ENCODE measurements at regions not wholly inside any gene's neighbourhood (a gene's known extent, or its start where the extent isn't known, plus 50 kb on each side); places are given as distances from the start of the nearest gene placed in this dataset.
A peak's percentile ranks its signal among the peaks of the same experiment; 100 is the strongest.
"Not testable (repeated sequence)": the region's sequence is repeated elsewhere in the genome, so short reads cannot be mapped to it uniquely, and the experiment has no call there.

DNA sequence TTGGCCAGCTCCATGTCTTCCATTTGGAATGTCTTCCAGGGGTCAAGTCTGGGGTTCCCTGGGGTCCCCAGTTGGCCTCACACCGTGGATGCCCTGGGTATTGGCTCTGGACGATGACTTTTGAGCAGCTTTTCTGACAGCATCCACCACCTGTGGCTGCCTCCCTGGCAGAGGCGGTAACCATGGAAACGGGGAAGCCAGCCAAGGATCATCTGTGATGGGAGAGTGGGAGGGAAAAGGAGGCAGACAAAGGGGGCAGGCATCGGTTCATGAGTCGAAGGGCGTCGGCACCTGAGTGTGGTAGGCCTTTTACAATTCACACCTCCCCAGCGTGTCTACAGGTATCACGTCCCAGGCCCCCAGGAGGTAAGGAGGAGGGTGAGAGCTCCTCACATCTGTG is 152.2 kb downstream of the ASMT start:
- DNase-seq, result peak in 14 of 58 donors; percentile 0 to 50 (median 6)

DNA sequence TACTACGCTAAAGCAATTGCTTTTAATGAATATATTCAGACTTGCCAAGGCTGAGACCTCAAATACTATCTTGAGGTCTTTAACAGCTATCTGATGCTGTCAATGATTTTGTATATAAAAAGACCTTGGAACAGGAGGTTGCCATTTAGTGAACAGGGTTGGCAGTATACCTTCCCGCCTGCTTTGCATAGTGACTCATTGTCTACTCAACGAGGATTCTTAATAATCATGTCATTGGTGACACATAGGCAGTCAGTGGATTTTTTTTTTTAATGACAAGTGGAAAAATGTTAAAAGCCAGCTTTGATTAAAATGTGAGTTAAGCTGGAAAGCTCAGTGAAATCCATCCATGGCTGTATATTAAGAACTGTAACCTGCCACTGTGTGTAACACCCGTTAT is 164.0 kb downstream of the ASMT start:
- no peak for DNase-seq

DNA sequence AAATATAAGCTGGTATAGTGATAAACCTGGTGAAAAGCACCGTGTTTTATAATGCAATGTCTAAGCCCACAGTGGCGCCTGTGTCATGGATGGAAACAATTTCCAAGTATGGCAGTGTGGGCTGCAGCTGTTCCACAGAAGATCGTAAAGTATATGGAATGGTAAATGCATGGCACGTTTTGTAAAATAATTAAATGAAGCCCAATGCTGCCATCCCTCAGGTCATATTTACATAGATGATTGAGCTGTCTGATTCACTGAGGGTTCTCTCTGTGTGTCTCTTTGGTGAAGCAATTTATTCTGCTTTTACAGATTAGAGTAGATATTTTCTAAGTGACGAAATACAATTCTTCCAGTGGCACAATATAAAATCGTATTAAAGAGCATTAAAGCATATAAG is 164.8 kb downstream of the ASMT start:
- no peak for DNase-seq

DNA sequence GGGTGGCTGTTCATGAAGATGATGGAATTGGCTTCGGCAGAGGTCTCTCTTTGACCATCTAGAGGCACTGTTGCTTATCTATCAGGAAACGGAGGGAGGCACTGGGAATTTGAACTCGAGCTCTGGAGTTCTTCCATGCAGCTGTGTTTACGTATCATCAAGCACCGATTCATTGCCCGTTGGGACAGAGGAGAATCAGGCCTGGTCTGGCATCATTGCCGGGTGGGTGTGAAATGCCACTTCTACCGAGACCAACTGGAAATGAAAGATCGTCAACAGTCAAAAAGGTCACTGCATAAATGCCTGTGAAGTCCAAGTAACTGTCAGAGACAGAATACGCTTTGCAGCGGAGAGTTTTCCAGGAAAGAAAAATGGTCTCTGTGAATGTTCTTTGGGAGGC is 166.9 kb downstream of the ASMT start:
- DNase-seq, result peak in 3 of 58 donors; percentile 1 to 4 (median 3)

DNA sequence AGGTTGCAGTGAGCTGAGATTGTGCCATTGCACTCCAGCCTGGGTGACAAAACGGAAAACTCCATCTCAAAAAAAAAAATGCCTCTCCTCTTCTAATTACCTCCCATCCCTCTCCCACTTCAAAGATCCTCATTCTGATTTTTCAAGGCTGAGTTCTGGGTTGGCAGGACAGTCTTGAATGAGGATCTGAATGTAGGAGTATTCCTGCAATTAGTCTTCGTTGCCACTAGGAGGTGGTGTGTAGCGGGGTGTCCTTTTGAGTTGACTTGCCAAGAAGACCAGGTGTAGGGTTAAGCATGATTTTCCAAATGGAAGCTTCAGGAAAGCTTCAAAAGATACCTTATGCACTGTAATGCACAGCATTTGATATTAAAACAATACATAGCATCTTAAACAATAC is 169.9 kb downstream of the ASMT start:
- DNase-seq, result no peak

DNA sequence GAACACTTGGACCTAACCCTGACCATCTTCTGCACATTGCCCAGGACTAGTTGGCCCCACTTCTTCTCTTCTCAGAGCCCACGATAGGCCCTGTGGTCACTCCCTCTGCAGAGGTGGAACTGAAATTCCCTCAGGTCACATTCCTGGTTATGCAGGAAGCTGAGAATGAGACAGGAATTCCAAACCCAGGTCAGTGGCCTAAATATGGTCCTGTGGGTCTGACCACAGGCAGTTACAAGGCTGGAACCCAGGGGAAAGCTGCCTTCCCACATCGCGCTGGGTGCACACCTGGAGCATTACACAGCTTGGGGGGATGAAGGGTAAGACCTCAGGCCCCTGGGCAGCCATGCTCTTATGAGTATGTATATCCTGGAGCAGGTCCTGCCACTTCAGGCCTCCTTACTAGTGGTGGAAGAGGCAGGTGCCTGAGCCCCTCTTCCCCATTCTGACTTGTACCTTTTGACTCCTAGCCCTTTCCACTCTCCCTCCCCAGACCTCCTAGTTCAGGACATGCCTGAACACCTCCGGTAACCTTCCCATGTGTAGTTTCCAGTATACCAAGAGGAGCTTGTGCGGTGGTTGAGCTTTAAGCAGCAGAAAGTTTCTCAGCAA is 173.5 kb downstream of the ASMT start:
- no peak for DNase-seq

DNA sequence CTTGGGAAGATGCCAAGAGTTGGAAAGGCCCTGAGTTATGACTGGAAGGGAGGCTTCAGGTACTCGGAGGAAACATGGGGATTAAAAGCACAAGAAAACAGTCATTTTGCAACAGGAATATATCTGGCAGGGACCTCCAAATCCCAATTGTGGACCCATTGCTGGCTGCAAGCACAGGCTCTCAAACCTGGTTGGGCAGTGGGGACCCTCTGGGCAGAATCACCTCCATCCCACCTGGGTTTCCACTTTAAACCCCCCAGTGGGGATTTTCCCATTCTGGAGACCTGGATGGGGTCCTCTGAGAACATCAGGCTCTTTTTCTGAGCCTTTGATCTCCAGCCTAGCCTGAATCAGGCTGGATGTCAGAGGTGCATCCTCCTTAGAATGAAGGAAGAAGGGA is 177.8 kb downstream of the ASMT start:
- no peak for DNase-seq

DNA sequence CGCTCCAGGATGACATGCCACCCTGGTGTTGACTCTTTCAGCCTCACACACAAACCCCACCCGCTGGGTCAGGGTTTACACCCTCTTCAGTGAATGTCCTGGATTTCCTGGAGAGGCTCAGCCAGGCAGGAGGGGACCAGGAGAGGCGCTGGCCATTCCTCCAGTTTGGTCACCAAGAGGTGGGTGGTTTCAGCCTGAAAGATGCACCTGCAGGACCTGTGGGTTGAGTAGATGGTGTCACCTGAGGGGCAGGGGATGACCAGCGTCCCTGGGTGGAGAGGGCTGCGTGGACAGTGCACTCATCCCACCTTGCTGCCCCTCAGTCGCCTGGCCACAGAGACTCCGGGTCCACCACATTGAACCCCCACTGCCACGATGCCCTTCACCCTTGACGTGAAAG is 179.7 kb downstream of the ASMT start:
- no peak for DNase-seq

DNA sequence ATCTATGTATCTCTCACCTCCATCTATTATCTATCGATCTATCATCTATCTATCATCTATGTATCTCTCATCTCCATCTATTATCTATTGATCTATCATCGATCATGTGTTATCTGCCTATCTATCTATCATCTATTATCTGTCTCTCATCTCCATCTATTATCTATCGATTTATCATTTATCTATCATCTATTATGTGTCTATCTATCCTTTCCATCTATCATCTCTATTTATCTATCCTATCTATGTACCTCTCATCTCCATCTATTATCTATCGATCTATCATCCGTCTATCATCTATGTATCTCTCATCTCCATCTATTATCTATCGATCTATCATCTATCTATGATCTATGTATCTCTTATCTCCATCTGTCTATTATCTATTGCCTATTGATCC is 188.1 kb downstream of the ASMT start:
- no peak for DNase-seq

DNA sequence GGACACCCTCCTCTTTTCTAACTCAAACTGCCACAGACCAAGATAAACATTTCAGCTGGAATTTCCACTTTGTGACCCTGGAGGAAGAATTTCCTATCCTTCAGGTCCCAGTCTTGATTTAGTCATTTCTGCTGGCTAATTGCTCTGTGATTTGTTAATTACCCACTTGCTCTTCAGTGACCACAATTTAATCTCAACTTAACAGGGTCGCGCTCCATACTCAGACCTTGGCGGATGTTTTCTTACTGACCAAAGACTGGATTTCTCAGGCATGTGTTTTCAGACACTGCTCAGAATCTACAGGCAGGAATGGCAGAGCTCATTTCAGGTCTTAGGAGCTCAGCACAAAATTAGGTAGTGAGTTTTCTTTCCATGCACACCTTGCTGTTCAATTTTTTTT is 188.9 kb downstream of the ASMT start:
- no peak for DNase-seq

DNA sequence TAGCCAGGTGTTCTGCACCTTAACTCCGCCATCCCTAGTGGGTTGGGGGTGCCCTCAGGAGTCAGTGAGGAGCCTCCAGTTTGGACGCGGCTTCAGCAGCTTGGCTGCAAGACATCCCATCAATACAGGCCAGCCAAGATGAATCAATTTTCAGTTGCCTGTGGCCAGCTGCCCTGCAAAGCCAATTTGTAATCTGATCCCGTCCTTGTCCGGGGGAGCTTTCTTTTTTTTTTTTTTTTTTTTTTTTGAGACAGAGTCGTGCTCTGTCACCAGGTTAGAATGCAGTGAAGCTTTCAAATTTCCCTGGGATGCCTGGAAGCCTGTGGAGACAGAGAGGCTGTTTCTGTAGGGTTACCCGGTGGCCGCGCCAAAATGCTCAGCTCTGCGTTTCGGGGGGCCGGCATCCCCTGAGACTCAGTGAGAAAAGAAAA is 192.5 kb downstream of the ASMT start:
- DNase-seq, result peak in 3 of 58 donors; percentile 5 to 18 (median 16)

DNA sequence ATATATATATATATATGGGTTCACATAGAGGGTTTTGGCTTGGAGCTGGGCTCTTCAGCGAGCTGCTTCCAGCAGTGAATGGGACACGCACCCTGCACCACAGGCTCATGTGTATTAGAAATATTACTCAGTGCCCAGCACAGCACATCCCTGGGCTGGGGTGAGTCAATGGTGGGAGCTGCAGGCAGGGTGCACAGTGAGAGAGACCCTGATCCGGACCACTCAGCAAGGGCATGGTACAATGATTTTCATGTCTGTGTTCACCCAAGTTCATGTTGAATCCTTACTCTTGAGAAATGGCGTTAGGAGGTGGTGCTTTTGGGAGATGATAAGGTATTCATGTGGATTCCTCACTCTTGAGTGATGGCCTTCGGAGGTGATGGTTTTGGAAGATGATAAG is 194.7 kb downstream of the ASMT start:
- DNase-seq, result no peak

DNA sequence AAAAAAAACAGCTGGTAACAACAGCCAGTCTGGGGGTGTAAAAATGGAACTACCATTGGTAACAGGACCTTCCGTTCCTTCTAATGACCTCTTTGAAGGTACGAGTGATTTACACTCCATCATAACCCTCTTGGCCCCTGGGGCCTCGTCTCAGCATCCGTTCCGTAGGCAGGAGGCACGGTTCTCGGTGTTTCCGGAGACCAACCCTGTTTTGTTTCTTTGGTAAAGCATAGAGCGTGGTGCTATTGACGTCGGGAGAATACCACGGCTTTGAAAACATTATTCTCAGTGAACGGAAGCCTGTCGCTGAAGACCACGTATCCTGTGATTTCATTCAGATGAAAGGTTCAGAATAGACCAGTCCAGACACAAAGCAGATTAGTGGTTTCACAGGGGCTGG is 198.9 kb downstream of the ASMT start:
- no peak for DNase-seq

DNA sequence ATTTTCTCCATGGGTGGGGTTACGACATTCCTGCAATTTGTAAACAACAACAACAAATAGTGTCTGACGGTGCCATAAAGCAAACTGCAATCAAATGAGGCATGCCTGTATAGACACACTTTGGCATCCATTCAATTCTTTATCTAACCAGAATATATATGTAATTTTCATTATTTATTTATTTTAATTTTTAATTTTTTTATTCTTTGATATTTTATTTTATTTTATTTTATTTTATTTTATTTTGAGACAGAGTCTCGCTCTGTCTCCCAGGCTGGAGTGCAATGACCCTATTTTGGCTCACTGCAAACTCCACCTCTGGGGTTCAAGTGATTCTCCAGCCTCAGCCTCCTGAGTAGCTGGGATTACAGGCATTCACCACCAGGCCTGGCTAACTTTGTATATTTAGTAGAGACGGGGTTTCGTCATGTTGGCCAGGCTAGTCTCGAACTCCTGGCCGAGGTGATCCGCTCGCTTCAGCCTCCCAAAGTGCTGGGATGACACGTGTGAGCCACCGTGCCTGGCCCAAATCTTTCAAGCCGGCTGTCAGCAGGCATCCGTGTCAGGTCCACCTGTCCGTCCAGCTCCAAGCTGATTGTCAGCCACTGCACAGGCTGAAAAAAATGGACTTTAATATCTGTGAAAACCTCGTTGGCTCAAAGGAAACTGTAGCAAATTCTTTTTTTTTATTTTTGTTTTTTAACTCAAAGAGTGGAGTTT is 200.8 kb downstream of the ASMT start:
- DNase-seq, result no peak

DNA sequence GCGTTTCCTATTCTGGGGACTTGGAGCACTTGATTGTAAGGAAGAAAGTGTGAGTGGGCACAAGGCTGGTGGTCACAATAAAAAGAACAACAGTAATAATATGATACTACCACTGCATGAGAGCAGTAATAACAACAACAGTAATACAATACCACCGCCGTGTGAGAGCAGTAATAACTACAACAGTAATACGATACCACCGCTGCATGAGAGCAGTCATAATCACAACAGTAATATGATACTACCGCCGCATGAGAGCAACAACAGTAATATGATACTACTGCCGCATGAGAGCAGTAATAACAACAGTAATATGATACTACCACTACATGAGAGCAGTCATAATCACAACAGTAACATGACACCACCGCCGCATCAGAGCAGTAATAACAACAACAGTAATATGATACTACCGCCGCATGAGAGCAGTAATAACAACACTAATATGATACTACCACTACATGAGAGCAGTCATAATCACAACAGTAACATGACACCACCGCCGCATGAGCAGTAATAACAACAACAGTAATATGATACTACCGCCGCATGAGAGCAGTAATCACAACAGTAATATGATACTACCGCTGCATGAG is 201.6 kb downstream of the ASMT start:
- not testable (repeated sequence) for DNase-seq

DNA sequence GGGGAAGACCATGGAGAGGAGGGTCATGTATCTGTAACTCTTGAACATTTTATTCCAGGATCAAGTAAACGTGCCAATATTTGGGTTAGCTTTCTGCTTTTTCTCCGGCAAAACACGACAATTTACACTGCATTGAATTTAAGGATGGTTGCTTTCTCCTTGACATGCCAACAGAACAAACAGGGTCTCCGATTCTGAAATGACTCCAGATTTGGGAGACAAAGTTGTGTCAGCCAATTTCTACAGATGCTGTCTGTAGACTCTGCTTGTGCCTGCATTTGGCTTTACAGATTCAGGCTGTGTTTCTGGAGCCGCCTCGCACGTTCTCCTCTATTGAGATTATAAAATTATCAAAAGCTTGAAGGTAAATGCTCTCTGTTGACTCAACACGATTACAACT is 207.0 kb downstream of the ASMT start:
- no peak for DNase-seq

DNA sequence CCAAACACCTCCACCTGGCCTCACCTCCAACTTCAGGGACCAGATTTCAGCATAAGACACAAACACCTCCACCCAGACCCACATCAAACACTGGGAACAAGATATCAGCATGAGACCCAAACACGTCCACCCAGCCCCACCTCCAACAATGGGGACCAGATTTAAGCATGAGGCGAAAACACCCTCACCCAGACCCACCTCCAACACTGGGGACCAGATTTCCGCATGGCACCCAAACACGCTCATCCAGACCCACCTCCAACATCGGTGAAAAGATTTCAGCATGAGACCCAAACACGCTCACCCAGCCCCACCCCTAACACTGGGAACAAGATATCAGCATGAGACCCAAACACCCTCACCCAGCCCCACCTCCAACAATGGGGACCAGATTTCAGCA is 210.0 kb downstream of the ASMT start:
- DNase-seq, result no peak

DNA sequence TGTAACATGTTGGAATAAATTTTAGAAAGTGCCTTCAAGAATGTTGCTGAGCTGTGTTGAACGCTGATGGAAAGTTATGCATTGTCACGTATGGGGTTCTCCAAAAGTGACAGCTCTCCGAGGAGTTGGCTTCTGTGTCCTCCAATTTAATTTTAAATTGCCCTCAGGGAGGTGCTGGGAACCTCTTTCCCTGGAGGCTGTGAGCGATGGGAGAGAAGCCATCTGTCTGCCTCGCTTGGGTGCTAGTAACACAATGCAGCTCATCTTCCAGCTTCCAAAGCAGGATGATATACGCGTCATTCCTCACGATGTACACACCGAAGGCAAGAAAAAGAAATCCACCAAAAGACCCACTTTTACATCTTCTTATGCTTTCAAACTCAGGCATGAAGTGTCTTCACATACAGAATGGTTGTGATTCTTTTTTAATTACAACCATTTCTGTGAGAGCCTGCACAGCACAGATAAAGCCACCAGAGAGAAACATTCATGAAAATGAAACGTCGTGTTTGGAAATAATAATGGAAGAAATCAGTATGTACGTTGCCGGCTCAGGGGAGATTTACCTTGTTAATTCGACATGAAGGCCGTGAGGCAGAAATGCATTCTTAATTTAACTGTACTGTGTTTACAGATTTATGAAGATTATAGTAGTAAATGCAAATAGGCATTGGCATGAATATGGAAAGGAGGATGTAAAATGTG is 218.9 kb downstream of the ASMT start:
- peak in 1 of 58 donors; percentile 1 for DNase-seq

DNA sequence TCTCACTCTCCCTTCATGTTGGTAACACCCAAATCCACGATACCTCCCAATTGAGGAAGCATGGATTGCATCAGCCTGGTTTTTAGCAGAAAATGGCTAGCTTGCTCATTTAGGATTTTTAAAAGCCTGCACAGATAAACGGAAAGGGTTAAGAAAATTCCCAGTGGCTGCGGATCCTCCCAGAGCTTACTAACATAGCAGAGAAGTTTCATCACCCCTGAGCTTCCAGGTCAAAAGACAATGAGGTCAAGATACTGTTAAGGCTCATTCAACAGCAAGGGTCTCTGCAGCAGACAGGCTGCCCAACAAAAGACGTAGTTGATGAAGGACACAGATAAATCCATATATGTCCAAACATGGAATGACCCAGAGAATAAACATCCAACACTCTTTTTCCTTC is 220.2 kb downstream of the ASMT start:
- DNase-seq, result no peak

DNA sequence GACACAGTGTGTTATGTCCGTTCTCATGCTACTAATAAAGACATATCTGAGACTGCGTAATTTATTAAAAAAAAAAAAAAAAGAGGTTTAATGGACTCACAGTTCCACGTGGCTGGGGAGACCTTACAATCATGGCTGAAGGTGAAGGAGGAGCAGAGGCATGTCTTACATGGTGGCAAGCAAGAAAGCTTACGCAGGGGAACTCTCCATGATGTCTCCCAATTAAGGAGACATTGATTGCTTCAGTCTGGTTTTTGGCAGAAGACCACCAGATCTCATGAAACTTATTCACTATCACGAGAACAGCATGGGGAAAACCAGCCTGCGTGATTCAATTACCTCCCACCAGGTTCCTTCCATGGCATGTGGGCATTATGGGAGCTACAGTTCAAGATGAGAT is 221.8 kb downstream of the ASMT start:
- DNase-seq, result no peak

DNA sequence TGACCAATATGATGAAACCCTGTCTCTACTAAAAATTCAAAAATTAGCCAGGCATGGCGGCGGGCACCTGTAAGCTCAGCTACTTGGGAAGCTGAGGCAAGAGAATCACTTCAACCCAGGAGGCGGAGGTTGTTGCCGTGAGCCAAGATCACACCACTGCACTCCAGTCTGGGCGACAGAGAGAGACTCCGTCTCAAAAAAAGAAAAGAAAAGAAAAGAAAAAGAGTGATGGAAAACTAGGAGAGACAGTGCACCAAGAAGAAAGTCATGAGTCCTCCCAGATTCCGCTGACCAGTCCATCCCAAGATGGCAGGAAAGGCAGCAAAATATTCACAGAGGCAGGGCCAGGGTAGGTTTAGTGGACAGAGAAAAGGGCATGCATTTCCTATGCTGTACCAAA is 226.9 kb downstream of the ASMT start:
- DNase-seq, result no peak

DNA sequence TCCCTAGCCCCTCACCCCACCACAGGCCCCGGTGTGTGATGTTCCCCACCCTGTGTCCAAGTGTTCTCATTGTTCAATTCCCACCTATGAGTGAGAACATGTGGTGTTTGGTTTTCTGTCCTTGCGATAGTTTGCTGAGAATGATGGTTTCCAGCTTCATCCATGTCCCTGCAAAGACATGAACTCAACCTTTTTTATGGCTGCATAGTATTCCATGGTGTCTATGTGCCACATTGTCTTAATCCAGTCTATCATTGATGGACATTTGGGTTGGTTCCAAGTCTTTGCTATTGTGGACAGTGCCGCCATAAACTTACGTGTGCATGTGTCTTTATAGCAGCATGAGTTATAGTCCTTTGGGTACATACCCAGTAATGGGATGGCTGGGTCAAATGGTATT is 232.1 kb downstream of the ASMT start:
- DNase-seq, result not testable (repeated sequence)
